Prostate gland (tissue), 2 donors: ENCODE measurements at regions not wholly inside any gene's neighbourhood (a gene's known extent, or its start where the extent isn't known, plus 50 kb on each side); places are given as distances from the start of the nearest gene placed in this dataset.

ENCODE experiments used
- CTCF ChIP-seq, 4 experiments: fragments of 200-600 bp in 2 of 4; fragments of 450-650 bp in 2 of 4; sonication (generic) in 2 of 4; IDR thresholded peaks; 1 replicate in 3 of 4; 2 replicates in 1 of 4; pipeline ENCODE4 v1.5.1; 2016 to 2019; ENCODE audit warnings: antibody characterized with exemption in 4 of 4, mild to moderate bottlenecking in 2 of 4, moderate library complexity in 2 of 4
- POLR2A ChIP-seq: fragments of 450-650 bp; IDR thresholded peaks from one replicate; pipeline ENCODE4 v1.6.1; 2016; ENCODE audit warnings: antibody characterized with exemption, mild to moderate bottlenecking

- TF ChIP-seq CTCF (IDR thresholded peaks at IDR 0.05) (no peak), POLR2A (no peak)
Measured at GRCh38 chr2:58291726-58292438, 50.8 kb upstream of the FANCL start.
